GM18502 (cell line): ENCODE measurements at regions not wholly inside any gene's neighbourhood (a gene's known extent, or its start where the extent isn't known, plus 50 kb on each side); places are given as distances from the start of the nearest gene placed in this dataset.

Source experiments
- ATAC-seq: cut with Tn5 transposase; IDR thresholded peaks from one replicate; pipeline ENCODE4 v1.9.1; 2021; ENCODE audit warnings: mild to moderate bottlenecking; ENCODE audit not compliant: unreplicated experiment, poor library complexity

DNA sequence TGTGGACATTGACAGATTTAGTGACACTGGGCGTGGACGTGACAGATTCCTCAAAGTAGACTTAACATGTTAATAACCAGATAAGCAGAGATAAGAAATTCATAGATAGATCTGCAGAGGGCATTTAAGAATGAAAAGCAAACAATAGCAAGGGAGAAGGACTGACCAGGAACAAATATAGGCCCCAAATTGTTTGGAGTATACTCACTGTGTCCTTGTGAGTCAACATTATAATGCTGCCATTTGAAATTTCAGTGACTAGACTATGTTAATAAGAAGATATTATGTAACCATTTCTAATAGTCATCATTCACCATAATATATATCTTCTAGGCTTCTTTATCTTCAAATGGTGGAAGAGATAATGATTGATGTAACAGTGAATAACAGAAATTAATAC is 78.1 kb upstream of the SLC38A11 start:
- no peak for ATAC-seq

DNA sequence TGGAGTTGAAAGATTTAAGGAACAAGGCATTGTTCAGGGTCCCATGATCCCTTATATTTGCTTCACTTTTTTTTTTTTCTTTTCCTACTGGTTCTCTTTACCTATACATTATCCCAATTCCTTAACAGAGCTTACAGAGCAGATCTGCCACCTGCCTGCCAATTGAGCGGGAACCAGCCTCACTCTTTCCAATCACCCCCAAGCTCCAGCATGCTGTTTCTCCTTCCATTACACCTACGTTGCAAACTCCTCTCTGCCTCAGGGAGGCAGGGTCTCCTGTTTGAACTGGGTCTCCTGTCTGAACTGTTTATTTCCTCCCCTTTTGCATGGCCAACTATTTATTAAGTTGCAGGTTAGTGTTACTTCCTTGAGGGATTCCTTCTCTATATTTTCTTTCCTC is 77.2 kb upstream of the SLC38A11 start:
- ATAC-seq, result no peak

DNA sequence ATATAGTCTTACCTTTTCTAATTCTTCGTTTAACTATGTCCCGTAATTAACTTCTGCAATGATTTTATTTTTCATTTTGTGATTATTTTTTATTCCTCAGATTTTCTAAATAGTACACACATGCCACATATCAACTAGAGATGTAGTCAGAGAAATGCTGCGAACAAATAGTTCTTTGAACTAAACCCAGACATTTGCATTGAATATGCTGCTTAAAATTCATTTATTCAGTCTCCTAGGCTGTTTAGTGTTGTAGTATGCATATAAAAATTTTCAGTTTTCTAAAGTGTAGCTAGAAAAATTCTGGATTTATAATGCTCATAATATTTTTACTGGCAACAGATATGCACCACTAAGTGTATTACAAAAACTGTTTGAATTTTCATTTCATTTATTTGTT is 68.9 kb upstream of the SLC38A11 start:
- no peak for ATAC-seq

DNA sequence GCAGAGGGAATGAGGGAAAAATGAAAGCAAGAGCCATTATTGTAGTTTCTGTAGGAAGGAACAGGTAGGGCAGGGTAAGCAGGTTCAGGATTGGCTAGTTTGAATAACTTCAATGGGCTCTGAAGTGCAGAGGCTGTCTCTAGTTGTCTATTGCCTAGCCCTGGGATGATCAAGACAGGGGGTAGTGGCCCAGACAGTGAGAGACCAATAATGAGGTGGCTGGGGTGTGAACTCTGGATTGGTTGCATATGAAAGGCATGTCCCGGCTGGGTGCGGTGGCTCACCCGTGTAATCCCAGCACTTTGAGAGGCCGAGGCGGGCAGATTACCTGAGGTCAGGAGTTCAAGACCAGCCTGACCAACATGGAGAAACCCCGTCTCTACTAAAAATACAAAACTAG is 67.5 kb upstream of the SLC38A11 start:
- no peak for ATAC-seq

DNA sequence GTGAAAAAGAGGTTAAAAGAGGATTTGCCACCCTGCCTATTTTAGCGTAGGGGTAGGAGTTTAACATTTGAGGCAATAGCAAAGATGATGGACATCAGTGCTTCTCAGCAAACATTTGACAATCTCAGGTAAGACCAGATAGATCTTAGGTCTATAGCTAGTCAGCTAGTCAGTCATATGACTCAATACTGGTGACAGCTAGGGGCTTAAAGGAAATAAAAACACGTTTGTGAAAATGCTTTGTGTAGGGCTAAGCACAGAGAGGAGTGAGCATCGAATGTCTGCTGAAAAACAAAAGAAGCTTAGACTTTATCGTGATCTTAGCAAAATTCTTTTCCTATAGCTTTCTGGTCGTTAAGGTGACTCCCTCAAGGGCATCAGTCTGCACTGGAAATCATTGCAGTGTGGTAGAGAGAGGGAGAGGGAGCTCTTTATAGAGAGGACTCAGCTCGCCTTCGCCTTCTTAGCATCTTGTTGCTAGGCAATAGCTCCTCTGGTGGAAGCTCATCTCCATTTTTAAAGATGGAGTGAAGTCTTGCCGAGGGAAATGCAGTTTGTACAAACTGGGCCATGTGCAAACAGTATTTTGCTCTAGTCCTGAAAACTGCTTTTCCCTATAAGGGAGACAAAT is 62.8 kb upstream of the SLC38A11 start:
- no peak for ATAC-seq

DNA sequence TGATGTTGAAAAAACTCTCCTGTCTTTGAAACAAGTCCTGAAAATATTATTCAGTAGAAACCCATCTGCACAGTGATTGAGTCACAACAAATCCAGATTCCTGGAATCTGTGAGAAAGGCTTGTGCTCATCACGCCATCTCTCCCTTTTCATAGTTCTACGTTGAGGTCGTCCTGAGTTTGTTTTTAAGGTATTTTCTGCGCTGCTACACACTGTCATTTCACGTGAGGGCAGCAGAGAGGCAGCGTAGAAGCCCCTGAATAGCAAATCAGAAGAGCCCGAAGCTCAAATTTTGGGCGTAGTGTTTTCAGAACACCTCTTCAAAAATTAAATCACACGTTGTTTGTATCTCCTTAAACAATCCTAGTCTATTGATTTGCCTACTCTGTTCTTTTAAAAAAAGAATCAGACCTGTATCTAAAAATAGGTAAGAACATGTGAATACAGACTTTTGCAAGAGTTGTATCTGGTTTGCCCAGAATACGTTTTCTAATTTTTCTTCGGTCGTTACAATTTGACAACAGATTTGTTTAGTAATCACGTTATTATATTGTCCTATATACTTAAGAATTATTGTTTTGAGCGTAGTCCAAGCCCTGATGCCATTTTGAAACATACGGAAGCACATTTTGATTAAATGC is 61.6 kb upstream of the SLC38A11 start:
- peak; percentile 76 for ATAC-seq

DNA sequence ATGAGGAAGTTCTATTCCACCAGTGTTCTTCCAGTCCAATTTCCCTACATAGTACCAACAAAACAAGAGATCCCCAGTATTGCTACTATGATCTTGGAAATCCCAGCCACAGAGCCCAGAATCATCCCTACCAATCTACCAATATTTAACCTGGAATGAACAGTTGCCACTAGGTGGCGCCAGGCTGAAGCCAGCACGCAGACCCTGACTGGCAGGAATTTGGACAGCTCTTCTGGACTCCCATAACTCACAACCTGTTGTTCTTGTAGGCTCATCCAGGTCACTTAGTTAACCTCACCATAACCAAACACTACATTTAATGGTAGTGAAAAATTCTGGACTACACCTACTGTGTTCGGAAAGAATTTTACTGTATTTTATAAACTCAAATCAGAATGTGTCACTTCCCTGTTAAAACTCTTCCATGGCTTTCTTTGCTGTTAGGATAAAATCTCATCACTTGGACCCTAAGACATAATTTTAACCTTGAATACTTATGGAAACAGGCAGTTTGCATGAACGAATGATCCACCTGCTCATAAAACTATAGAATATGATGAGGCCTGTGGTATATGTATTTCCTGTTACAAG is 59.8 kb upstream of the SLC38A11 start:
- ATAC-seq, result peak; percentile 79

DNA sequence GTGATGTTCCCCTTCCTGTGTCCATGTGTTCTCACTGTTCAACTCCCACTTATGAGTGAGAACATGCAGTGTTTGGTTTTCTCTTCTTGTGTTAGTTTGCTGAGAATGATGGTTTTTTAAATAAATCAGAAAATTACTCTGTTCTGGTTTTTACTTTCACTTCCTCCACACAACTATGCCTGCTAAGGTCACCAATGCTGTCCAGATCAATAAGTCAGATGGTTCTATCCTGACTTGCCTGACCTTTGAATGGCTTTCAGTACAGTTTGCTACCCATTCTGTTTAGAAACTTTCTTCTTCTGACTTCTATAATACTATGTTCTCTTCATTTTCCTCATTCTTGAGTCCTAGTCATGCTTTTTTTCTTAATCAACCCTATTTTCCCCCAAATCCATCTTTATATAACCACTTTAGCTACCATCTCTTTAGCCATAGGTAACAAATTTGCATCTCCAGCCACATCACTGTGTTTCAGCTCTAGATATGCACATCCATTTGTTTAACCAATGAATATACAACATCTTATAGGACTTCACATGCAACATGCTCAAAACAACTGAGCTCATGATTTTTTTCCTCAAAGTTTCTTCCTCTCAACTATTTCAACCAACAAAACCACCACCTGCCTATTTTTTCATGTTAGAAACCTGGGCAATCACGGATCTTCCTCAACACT is 58.8 kb upstream of the SLC38A11 start:
- peak; percentile 44 for ATAC-seq

DNA sequence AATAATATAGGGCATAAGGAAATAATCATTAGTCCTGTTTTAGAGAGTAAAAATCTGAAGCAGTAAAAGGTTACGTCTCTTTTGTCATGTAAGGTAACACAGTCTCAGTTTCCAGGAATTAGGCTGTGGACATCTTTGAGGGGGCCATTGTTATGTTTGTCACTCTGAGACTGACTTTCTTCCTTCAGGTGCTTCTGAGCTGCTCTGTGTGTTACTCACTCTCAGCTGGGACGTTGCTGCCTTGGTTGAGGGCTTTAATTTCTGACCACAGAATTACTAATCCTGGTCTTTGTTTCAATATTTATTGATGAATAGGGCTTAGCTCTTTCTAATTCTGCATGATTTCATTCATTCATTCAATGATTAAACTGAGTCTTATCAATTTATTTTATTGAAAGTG is 55.9 kb upstream of the SLC38A11 start:
- no peak for ATAC-seq

DNA sequence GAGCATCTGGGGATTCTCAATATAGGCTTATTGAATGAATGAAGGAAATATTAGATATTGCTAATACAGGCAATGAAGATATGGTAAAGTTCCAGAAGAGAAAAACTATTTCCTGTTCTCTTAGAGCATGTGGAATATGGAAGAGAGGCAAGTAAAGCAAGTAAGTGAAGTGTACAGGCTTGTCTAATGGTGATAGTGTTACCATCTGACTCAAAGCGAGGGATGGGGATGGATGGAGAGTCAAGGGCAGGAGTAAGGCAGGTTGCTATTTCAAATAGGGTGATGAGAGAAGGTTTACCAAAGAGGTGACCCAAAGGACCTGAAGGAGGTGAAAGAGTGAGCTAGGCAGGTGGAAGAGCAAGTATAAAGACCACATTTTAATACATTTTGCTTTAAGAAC is 55.2 kb upstream of the SLC38A11 start:
- no peak for ATAC-seq

DNA sequence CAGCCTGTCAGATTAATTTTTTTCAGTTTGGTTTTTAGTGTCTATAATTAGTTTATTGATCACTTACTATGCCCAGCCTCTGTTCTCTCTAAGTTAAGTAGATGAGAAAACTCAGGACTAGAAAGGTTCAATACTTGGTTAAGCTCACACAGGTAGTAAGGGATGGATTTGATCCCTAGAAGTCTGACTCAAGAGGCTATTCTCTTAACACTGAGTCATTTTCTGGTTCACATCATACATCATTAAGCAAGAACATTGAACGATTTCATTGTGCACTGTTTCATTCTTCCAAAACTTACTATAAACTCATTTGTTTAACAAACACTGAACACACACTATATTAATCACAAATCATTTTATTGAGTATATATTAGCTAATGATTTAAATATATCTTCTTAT is 54.1 kb upstream of the SLC38A11 start:
- ATAC-seq, result no peak

DNA sequence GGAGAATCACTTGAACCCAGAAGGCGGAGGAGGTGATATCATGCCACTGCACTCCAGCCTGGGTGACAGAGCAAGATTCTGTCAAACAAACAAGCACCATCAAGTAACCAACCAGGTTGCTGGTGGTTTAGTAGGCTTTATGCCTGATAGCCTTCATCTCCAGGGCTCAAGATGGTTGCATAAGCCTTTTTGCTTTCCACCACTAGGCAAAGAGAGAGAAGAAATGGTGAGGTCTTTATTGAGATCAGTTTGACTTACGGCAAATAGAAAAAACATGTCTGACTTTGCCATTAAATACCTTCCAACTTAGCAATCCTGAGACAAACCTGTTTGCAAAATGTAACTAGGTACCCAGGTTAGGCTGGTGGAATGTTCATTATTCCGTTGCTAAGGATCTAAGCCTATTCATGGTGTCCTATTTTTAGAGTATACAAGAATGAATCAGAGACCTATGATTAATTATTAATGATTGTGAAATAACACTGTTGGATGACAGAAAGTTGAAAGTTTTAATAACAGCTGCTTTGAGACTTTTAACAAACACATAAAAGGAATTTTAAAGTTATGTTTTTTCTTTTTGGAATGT is 53.5 kb upstream of the SLC38A11 start:
- ATAC-seq, result no peak

DNA sequence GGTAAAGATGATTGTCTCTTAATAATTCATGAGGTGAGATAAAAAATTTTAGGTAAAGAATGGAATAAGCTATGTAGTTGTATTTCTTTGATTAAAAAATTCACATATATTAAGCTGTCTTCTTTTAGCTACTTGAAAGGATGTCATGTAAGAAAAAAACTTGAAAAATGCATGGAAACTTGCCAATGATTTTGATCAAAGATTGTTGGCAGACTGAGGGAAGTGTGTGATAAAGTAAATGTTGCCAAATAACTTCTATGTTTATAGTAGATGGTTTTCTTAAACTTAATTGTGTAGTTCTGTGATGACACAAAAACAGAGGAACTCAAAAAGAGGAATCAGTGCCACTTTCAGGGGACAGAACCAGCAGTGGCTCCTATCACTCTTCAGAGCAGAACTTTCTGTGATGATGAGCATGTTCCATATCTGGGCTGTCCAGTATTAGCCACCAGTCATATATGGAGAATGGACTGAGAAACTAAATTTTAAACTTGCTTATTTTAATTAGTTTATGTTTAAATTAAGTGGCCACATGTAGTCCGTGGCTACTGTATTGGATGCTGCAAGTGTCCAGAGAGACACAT is 51.9 kb upstream of the SLC38A11 start:
- ATAC-seq, result no peak
